Loucy (cell line): ENCODE measurements at regions not wholly inside any gene's neighbourhood (a gene's known extent, or its start where the extent isn't known, plus 50 kb on each side); places are given as distances from the start of the nearest gene placed in this dataset.

Experiments used
- H2AFZ ChIP-seq: fragments of 200-600 bp; sonication (generic); 2 replicates; pipeline ENCODE4 v1.6.0; 2016; ENCODE audit warnings: antibody characterized with exemption, mild to moderate bottlenecking, low read length, moderate library complexity
- H3F3A ChIP-seq: fragments of 200-600 bp; 2 replicates; pipeline ENCODE4 v1.6.0; 2016; ENCODE audit warnings: antibody characterized with exemption, low read depth, mild to moderate bottlenecking
- H3K27me3 ChIP-seq: fragments of 200-600 bp; sonication (generic); 2 replicates; pipeline ENCODE4 v1.6.1; 2014; ENCODE audit warnings: low read length, mild to moderate bottlenecking; ENCODE audit not compliant: insufficient read depth, poor library complexity, severe bottlenecking
- H3K36me3 ChIP-seq: fragments of 200-600 bp; sonication (generic); 2 replicates; pipeline ENCODE4 v1.6.1; 2016; ENCODE audit warnings: low read length; ENCODE audit not compliant: insufficient read depth
- H3K4me1 ChIP-seq: fragments of 200-600 bp; sonication (generic); 2 replicates; pipeline ENCODE4 v1.5.1; 2014; ENCODE audit warnings: low read length, mild to moderate bottlenecking; ENCODE audit not compliant: insufficient read depth, poor library complexity, severe bottlenecking
- H3K4me2 ChIP-seq: fragments of 200-600 bp; sonication (generic); 2 replicates; pipeline ENCODE4 v1.6.0; 2014; ENCODE audit warnings: antibody characterized with exemption, low read length, low read depth, mild to moderate bottlenecking; ENCODE audit not compliant: poor library complexity, severe bottlenecking
- H3K4me3 ChIP-seq: fragments of 200-600 bp; sonication (generic); 2 replicates; pipeline ENCODE4 v1.5.1; 2014; ENCODE audit warnings: low read length, mild to moderate bottlenecking, mixed read lengths; ENCODE audit not compliant: poor library complexity, severe bottlenecking
- H3K79me2 ChIP-seq: fragments of 200-600 bp; sonication (generic); 2 replicates; pipeline ENCODE4 v1.6.1; 2014; ENCODE audit warnings: low read length; ENCODE audit not compliant: insufficient read depth
- H3K9ac ChIP-seq: fragments of 200-600 bp; sonication (generic); 2 replicates; pipeline ENCODE4 v1.6.0; 2014; ENCODE audit warnings: mild to moderate bottlenecking, low read depth, low read length, moderate library complexity; ENCODE audit not compliant: poor library complexity, severe bottlenecking
- H3K9me2 ChIP-seq: fragments of 200-600 bp; sonication (generic); replicated peaks from 2 replicates; pipeline ENCODE4 v1.6.1; 2016; ENCODE audit warnings: low read depth, low read length, mixed read lengths
- H3K9me3 ChIP-seq: fragments of 200-600 bp; sonication (generic); 2 replicates; pipeline ENCODE4 v1.6.1; 2014; ENCODE audit warnings: mild to moderate bottlenecking, antibody characterized with exemption, low read length, low read depth; ENCODE audit not compliant: insufficient read depth
- H4K20me1 ChIP-seq: fragments of 200-600 bp; sonication (generic); 2 replicates; pipeline ENCODE4 v1.6.0; 2014; ENCODE audit warnings: antibody characterized with exemption, low read length, mild to moderate bottlenecking; ENCODE audit not compliant: insufficient read depth, poor library complexity, severe bottlenecking
- CTCF ChIP-seq: fragments of 200-600 bp; sonication (generic); conservative IDR thresholded peaks from 2 replicates; pipeline ENCODE4 v1.5.1; 2014; ENCODE audit warnings: mild to moderate bottlenecking, antibody characterized with exemption, low read length
- EZH2phosphoT487 ChIP-seq: fragments of 200-600 bp; IDR thresholded peaks from 2 replicates; pipeline ENCODE4 v1.6.1; 2018; ENCODE audit warnings: antibody characterized with exemption, mild to moderate bottlenecking, moderate library complexity, borderline replicate concordance

GRCh38 chrX:30949554-30949953 lies 60.5 kb upstream of the TAB3 start:
- Histone ChIP-seq H3K27me3 (no peaks in the 10 kb centered on the region), H3K9me2 (no peaks in the 10 kb centered on the region), H3K4me3 (no peak overlapping the region), H3K4me1 (peaks cover 9% of the 10 kb centered on the region), H3K9ac (no peak overlapping the region), H4K20me1 (no peaks in the 10 kb centered on the region), H3K79me2 (no peaks in the 10 kb centered on the region), H3F3A (no peaks in the 10 kb centered on the region), H3K36me3 (no peaks in the 10 kb centered on the region), H3K9me3 (no peaks in the 10 kb centered on the region), H3K4me2 (no peak overlapping the region), H2AFZ (no peak overlapping the region)
- TF ChIP-seq EZH2phosphoT487: no peak
- TF ChIP-seq CTCF: no peak

- H2AFZ ChIP-seq: no peak overlapping the region
- H3K4me3 ChIP-seq: no peak overlapping the region
- H3K79me2 ChIP-seq: no peaks in the 10 kb centered on the region
- H3K27me3 ChIP-seq: no peaks in the 10 kb centered on the region
- TF ChIP-seq EZH2phosphoT487 (no peak), CTCF (no peak)
- peaks cover 16% of the 10 kb centered on the region for H3K4me1 ChIP-seq
- H3K36me3 ChIP-seq: no peaks in the 10 kb centered on the region
- no peaks in the 10 kb centered on the region for H3K9me3 ChIP-seq
- no peak overlapping the region for H3K4me2 ChIP-seq
- no peaks in the 10 kb centered on the region for H3F3A ChIP-seq
- H3K9ac ChIP-seq: no peak overlapping the region
- no peaks in the 10 kb centered on the region for H3K9me2 ChIP-seq
- H4K20me1 ChIP-seq: no peaks in the 10 kb centered on the region
Measured at GRCh38 chrX:30948626-30949025, 59.6 kb upstream of the TAB3 start.

DNA sequence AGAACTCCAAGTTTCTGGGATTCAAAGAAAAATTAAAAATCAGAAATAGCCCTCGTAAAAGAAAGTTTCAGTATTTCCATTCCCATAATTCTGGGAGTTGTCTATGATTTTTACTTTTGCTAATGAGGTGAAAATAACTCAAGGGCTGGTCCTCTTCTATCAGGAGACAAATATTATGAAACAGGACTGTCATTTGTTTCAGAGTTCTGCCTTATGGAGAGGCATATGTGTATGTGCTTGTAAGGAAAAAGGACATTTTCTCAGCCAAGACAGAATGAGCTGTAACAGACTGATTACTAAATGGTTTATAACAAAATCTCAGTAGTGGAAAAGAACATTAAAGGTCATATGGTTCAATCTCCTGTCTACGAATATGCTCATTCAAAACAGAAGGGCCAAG lies 59.0 kb upstream of the TAB3 start:
- no peaks in the 10 kb centered on the region for H3K27me3 ChIP-seq
- peaks cover 17% of the 10 kb centered on the region for H3K4me1 ChIP-seq
- H2AFZ ChIP-seq: no peak overlapping the region
- no peak overlapping the region for H3K4me2 ChIP-seq
- TF ChIP-seq CTCF (no peak), EZH2phosphoT487 (no peak)
- no peak overlapping the region for H3K9ac ChIP-seq
- no peaks in the 10 kb centered on the region for H4K20me1 ChIP-seq
- no peaks in the 10 kb centered on the region for H3K36me3 ChIP-seq
- no peak overlapping the region for H3K4me3 ChIP-seq
- H3K79me2 ChIP-seq: no peaks in the 10 kb centered on the region
- no peaks in the 10 kb centered on the region for H3K9me3 ChIP-seq
- H3K9me2 ChIP-seq: no peaks in the 10 kb centered on the region
- no peaks in the 10 kb centered on the region for H3F3A ChIP-seq
